ENCODE measurements at regions not wholly inside any gene's neighbourhood (a gene's known extent, or its start where the extent isn't known, plus 50 kb on each side); places are given as distances from the start of the nearest gene placed in this dataset.

DNA sequence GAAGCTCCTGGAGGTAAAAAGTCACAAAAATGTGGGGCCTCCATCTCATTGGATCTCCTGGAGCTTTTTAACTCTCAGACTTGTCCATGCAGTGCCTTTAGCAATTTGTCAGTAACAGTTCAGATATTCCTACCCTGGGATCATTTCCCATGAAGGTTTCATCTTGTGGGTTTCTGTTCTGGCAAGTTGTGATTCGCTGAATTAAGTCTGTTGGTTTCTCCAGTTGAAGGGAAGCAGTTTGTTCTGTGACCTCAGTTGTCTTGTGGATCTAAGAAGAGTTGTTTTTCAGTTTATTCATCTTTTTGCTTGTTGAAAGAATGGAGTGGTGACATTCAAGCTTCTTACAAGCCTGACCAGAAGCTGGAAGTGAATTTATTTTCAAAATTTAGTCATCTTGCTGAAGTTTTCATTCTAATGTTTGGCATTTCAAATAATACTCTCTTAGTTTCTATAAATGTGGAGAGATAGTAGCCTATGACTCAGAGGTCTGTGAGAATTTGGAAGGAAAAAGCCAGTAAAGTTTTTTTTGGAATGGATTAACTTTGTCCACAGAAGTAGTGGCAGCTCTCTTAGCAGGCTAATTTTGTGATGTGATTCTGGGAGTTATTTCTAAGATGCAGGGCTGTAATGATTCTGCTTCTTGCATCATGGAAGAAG lies 120.1 kb upstream of the CSNK1A1L start:
- TF ChIP-seq, protein P1, sequence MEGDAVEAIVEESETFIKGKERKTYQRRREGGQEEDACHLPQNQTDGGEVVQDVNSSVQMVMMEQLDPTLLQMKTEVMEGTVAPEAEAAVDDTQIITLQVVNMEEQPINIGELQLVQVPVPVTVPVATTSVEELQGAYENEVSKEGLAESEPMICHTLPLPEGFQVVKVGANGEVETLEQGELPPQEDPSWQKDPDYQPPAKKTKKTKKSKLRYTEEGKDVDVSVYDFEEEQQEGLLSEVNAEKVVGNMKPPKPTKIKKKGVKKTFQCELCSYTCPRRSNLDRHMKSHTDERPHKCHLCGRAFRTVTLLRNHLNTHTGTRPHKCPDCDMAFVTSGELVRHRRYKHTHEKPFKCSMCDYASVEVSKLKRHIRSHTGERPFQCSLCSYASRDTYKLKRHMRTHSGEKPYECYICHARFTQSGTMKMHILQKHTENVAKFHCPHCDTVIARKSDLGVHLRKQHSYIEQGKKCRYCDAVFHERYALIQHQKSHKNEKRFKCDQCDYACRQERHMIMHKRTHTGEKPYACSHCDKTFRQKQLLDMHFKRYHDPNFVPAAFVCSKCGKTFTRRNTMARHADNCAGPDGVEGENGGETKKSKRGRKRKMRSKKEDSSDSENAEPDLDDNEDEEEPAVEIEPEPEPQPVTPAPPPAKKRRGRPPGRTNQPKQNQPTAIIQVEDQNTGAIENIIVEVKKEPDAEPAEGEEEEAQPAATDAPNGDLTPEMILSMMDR (CRISPR knock-in tag; IDR thresholded peaks at IDR 0.05) = no peak
- TF ChIP-seq EP300 (IDR thresholded peaks at IDR 0.05; ENCODE audit: low read depth in 2 of 2, low read length in 2 of 2) = no peak
- no peak for TF ChIP-seq EP300 (CRISPR knock-in tag; IDR thresholded peaks at IDR 0.05; ENCODE audit: borderline replicate concordance)
- no peak for TF ChIP-seq POLR2A (IDR thresholded peaks at IDR 0.05; ENCODE audit: insufficient read depth in 1 of 2, low read depth in 2 of 2, low read length in 2 of 2)
- no peak for TF ChIP-seq ZNF607 (CRISPR knock-in tag; IDR thresholded peaks at IDR 0.05; ENCODE audit: borderline replicate concordance)
- TF ChIP-seq HNRNPL (IDR thresholded peaks at IDR 0.05; ENCODE audit: low read depth, low read length) = no peak
- TF ChIP-seq RAD21 (CRISPR knock-in tag; IDR thresholded peaks at IDR 0.05) = no peak
- no peak for TF ChIP-seq CENPX (CRISPR knock-in tag; IDR thresholded peaks at IDR 0.05)
- TF ChIP-seq ZNF598 (CRISPR knock-in tag; IDR thresholded peaks at IDR 0.05; ENCODE audit: borderline replicate concordance) = no peak
- no peak for TF ChIP-seq MXI1 (IDR thresholded peaks at IDR 0.05; ENCODE audit: borderline replicate concordance, low read depth, low read length)
- no peak for TF ChIP-seq SIX1 (CRISPR knock-in tag; IDR thresholded peaks at IDR 0.05; ENCODE audit: borderline replicate concordance)

Measured in HepG2 (cell line).